Ishikawa (cell line): ENCODE measurements at regions not wholly inside any gene's neighbourhood (a gene's known extent, or its start where the extent isn't known, plus 50 kb on each side); places are given as distances from the start of the nearest gene placed in this dataset.
A peak's percentile ranks its signal among the peaks of the same experiment; 100 is the strongest.

Experiments
- CEBPB ChIP-seq: IDR thresholded peaks from 2 replicates; pipeline ENCODE4 v1.6.1; 2012
- CREB1 ChIP-seq: IDR thresholded peaks from 2 replicates; pipeline ENCODE4 v1.6.1; 2012; ENCODE audit warnings: low read depth
- EGR1 ChIP-seq: IDR thresholded peaks from 2 replicates; pipeline ENCODE4 v1.6.1; 2012
- EP300 ChIP-seq: IDR thresholded peaks from 2 replicates; pipeline ENCODE4 v1.6.1; 2012; ENCODE audit warnings: borderline replicate concordance
- FOXM1 ChIP-seq: IDR thresholded peaks from 2 replicates; pipeline ENCODE4 v1.6.1; 2012; ENCODE audit warnings: low read depth, borderline replicate concordance
- NFIC ChIP-seq: IDR thresholded peaks from 2 replicates; pipeline ENCODE4 v1.6.1; 2012
- RAD21 ChIP-seq: IDR thresholded peaks from 2 replicates; pipeline ENCODE4 v1.6.1; 2012; ENCODE audit warnings: low read depth
- TAF1 ChIP-seq: IDR thresholded peaks from 2 replicates; pipeline ENCODE4 v1.6.1; 2012; ENCODE audit warnings: low read depth, mild to moderate bottlenecking
- TCF12 ChIP-seq: IDR thresholded peaks from 2 replicates; pipeline ENCODE4 v1.6.1; 2012; ENCODE audit warnings: low read depth
- TEAD4 ChIP-seq: IDR thresholded peaks from 2 replicates; pipeline ENCODE4 v1.6.1; 2012
- YY1 ChIP-seq: IDR thresholded peaks from 2 replicates; pipeline ENCODE4 v1.6.1; 2012; ENCODE audit warnings: low read depth
- ZBTB7A ChIP-seq: IDR thresholded peaks from 2 replicates; pipeline ENCODE4 v1.6.1; 2012; ENCODE audit warnings: low read depth
- TF ChIP-seq, protein P1 (sequence below): IDR thresholded peaks from 2 replicates; pipeline ENCODE4 v1.6.1; 2012
- TF ChIP-seq, protein P2 (sequence below): IDR thresholded peaks from 2 replicates; pipeline ENCODE4 v1.6.1; 2012
- TF ChIP-seq, protein P3 (sequence below): IDR thresholded peaks from 2 replicates; pipeline ENCODE4 v1.6.1; 2012; ENCODE audit warnings: low read depth, mild to moderate bottlenecking

DNA sequence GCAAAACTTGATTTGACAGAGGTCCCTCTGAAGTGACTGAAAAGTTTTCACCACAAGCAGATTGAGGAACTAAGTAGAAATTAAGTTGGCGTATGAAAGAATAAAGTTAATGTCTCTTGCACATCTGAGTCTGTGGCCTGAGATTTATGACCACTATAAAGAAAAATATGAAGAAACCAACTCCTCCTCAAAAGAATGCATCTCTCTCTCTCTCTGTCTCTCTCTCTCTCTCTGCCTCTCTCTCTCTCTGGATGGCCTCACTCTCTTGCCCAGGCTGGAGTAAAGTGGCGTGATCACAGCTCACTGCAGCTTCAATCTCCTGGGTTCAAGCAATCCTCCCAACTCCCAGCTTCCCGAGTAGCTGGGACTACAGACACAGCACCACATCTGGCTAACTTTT is 55.2 kb downstream of the RPL22L1 start:
- no peak for TF ChIP-seq EP300
- no peak for TF ChIP-seq RAD21
- TF ChIP-seq, protein P1, sequence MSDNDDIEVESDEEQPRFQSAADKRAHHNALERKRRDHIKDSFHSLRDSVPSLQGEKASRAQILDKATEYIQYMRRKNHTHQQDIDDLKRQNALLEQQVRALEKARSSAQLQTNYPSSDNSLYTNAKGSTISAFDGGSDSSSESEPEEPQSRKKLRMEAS: no peak
- TF ChIP-seq FOXM1: no peak

DNA sequence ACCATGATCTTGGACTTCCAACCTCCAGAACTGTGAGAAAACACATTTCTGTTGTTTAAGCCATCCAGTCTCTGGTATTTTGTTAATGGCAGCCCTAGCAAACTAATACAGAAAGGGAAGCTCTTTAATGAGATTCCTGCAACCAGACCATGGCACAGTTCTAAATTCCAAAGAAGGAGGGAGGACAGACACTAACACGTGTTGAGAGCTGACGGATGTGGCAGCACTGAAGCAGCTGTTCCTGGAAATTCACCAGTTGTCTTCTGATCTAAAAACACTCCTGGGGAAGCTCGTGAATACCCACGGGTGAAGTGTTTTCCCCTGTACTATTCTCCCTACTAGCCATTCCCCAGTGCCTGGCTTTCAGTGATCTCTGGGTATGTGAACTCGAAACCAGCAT is 56.7 kb downstream of the RPL22L1 start:
- no peak for TF ChIP-seq EP300
- no peak for TF ChIP-seq TCF12

DNA sequence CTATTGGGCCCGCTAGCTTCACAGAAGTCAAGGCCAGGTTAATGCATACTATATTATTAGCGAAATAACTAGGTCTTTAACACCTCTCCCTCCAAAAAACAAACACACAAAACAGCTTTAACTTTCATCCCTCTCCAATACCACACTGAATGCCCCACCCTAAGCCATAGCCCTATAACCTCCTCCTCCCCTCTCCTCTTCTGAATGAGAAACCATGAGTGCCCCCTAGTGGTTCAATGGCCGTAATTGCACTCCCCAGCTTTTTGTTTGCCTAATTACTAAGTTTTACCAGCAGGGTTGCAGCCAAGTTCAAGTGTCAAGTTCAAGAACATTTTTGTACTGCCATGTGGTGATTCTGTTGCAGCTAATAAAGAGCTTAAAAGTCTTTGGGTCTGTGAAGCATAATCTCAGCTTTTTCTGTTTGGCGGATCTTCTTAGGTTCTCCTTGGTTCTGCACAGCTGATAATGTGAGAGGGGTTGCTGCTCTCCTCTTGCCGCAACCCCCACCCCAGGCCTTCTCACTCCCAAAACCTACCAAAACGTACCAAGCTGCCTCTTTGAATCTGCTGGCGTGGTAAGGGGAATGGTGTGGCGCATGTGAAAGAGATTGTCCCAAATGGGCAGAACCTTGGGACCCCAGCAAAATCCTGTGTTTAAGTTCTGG is 57.9 kb downstream of the RPL22L1 start:
- no peak for TF ChIP-seq CEBPB
- TF ChIP-seq ZBTB7A: no peak
- peak; percentile 97 for TF ChIP-seq RAD21
- TF ChIP-seq TAF1: no peak
- no peak for TF ChIP-seq TEAD4

DNA sequence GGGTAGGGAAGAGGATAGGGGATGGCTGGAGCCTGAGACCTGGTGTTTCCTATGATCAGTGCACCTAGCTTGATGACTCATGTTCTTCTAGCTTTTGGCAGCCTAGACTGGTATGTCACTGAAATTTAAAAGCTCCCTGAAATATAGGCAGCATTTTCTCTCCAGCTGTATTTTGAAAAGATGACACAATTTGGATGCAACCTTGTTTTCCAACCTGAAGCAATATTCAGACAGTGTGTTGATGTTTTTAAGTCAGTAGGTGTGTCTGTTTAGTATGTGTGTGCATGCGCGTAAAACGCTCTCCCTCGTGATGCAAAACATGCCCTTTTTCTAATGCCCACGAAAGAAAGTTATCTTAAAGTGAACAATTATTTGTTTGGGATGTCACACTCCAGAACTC is 58.5 kb downstream of the RPL22L1 start:
- no peak for TF ChIP-seq ZBTB7A

DNA sequence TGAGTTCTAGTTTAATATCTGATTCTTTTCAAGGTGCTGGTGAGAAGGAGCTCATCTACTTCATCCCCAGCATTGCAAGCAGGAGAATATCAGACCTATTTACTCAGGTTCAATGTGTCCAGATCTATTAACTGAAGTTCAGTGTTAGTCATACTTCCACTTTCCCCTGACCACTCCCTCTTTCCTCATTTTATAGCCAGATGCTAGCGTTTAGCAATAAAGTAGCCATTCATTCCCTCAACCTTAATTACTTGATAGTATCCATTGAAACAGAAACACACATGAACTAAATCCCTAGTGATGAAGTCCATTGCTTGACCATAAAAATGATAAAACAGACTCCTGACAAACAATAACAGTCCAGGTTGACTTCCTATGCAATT is 60.0 kb downstream of the RPL22L1 start:
- TF ChIP-seq ZBTB7A: no peak
- no peak for TF ChIP-seq NFIC

DNA sequence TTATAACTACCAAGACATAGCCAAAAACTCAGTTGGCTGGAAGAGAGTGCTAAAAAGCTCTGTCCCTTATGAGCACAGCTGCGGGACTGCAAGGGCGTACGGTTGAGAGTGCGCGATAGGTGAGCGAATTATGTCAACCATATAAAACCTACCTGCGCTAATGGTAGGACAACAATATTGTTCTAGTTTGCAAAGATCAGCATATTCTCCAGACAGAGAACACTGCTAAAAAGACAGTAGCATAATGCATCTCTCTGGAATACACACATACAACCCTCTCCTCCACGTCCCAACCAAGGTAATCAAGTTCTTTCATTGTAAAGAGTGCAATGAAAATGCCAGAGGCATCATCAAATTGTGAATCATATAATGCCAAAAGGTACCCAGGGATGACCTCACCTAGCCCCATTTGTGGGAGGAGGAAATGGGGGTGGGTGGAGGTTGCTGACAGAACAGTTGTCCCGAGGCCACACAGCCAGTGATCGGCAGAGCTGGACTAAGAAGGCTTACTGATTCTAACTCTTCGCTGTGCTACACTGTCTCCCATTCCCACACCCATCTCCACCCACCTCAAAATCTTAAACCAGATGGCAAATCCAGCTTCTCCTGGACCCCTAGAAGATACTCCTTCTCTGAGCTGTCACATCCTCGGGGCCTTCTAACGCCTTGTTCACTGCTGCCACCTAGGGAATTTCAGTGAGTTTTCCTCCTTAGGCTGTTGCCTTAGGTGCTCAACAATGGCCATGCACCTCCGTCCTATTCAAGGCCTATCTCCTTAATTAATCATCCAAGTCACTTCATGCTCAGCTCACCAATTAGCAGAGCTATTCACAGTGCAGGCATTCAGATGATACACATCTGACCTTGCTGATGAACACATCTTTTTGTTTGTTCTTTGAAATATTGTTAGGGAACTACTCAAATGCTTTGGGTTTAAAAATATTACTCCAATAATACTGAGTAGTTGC is 60.7 kb downstream of the RPL22L1 start:
- TF ChIP-seq RAD21: peak; percentile 86
- TF ChIP-seq EGR1: no peak

DNA sequence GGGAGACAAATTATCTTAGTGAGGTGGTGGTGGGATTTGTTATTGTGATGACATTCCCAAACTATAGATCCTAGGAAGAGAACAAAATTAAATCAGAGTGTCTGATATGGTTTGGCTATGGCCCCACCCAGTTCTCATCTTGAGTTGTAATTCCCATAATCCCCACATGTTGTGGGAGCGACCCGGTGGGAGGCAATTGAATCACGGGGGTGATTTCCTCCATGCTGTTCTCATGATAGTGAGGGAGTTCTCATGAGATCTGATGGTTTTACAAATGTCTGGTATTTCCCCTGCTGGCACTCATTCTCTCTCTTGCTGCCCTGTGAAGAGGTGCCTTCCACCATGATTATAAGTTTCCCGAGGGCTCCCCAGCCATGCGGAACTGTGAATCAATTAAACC is 62.0 kb downstream of the RPL22L1 start:
- TF ChIP-seq FOXM1 (no peak), EGR1 (no peak), TEAD4 (no peak), TCF12 (no peak), CREB1 (no peak), EP300 (no peak), NFIC (no peak), RAD21 (no peak), YY1 (no peak)
- TF ChIP-seq, protein P2, sequence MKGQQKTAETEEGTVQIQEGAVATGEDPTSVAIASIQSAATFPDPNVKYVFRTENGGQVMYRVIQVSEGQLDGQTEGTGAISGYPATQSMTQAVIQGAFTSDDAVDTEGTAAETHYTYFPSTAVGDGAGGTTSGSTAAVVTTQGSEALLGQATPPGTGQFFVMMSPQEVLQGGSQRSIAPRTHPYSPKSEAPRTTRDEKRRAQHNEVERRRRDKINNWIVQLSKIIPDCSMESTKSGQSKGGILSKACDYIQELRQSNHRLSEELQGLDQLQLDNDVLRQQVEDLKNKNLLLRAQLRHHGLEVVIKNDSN: no peak
- TF ChIP-seq, protein P1: no peak
- TF ChIP-seq, protein P3, sequence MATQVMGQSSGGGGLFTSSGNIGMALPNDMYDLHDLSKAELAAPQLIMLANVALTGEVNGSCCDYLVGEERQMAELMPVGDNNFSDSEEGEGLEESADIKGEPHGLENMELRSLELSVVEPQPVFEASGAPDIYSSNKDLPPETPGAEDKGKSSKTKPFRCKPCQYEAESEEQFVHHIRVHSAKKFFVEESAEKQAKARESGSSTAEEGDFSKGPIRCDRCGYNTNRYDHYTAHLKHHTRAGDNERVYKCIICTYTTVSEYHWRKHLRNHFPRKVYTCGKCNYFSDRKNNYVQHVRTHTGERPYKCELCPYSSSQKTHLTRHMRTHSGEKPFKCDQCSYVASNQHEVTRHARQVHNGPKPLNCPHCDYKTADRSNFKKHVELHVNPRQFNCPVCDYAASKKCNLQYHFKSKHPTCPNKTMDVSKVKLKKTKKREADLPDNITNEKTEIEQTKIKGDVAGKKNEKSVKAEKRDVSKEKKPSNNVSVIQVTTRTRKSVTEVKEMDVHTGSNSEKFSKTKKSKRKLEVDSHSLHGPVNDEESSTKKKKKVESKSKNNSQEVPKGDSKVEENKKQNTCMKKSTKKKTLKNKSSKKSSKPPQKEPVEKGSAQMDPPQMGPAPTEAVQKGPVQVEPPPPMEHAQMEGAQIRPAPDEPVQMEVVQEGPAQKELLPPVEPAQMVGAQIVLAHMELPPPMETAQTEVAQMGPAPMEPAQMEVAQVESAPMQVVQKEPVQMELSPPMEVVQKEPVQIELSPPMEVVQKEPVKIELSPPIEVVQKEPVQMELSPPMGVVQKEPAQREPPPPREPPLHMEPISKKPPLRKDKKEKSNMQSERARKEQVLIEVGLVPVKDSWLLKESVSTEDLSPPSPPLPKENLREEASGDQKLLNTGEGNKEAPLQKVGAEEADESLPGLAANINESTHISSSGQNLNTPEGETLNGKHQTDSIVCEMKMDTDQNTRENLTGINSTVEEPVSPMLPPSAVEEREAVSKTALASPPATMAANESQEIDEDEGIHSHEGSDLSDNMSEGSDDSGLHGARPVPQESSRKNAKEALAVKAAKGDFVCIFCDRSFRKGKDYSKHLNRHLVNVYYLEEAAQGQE: no peak

DNA sequence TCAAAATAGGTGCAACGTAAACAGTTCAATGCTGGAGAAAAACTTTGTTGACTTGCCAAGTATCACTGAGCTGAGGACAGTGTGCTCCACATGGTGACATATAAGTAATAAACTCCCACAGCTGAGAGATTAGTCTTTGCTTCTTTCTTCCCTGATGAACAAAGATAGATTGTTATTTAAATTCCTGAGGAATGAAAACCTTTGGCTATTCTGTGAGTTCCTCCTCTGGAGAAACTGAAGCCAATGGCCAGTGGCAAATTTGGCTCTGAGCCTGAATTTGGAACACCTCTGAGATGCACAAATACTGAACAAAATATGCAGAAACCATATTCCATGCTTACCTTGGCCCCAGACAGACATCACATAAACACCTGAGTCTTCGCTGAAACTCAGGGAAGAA is 63.3 kb downstream of the RPL22L1 start:
- no peak for TF ChIP-seq CREB1

DNA sequence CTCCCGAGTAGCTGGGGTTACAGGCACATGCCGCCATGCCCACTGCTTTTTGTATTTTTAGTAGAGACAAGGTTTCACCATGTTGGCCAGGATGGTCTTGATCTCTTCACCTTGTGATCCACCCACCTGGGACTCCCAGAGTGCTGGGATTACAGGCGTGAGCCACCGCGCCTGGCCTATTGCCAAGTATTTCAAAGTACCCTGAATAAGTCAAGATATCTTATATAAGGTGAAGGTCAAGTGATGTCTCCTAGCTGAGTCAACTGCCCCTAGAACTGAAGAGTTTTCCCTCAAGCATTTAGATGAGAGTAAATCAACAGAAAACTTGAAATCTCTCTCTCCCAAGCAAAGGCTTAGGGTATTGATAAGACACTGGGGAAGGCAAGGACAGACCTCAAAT is 63.9 kb downstream of the RPL22L1 start:
- TF ChIP-seq RAD21: no peak
- TF ChIP-seq CEBPB: no peak
- TF ChIP-seq, protein P3: no peak
- TF ChIP-seq, protein P2: no peak
- no peak for TF ChIP-seq EP300
- no peak for TF ChIP-seq ZBTB7A
- TF ChIP-seq NFIC: no peak
